ENCODE measurements at regions not wholly inside any gene's neighbourhood (a gene's known extent, or its start where the extent isn't known, plus 50 kb on each side); places are given as distances from the start of the nearest gene placed in this dataset.

- TF ChIP-seq ZBTB1 (tag by site-specific recombination; IDR thresholded peaks at IDR 0.05) (no peak), GLIS1 (tag by site-specific recombination; IDR thresholded peaks at IDR 0.05) (peak; percentile 78)
- Histone ChIP-seq H3K36me3 (ENCODE audit: control insufficient read depth in 2 of 2, insufficient read depth in 1 of 2, low read length in 2 of 2) (no peaks in the 10 kb centered on the region), H3K27ac (ENCODE audit: extremely low read depth, low read depth, low read length) (no peak overlapping the region), H3K4me3 (ENCODE audit: low read depth, low read length) (no peak overlapping the region), H3K9me3 (ENCODE audit: control insufficient read depth, insufficient read depth, low read depth, low read length) (no peaks in the 10 kb centered on the region), H3K4me1 (ENCODE audit: control insufficient read depth, insufficient read depth, low read length) (no peaks in the 10 kb centered on the region)
- POLR2A ChIA-PET, result interaction anchor here (0.6 to 1.3 kb wide), 2 partner anchors 385 to 392 kb away, joined by 3 to 5 read pairs; no protein-coding TSS in a partner anchor
- CTCF ChIA-PET, result interaction anchor here (0.6 to 4.3 kb wide), 7 partner anchors 12 to 397 kb away, joined by 3 to 50 read pairs (median 12); no protein-coding TSS in a partner anchor
These were observed 53.0 kb upstream of the GLI2 start for GRCh38 chr2:120682654-120683053.

DNA sequence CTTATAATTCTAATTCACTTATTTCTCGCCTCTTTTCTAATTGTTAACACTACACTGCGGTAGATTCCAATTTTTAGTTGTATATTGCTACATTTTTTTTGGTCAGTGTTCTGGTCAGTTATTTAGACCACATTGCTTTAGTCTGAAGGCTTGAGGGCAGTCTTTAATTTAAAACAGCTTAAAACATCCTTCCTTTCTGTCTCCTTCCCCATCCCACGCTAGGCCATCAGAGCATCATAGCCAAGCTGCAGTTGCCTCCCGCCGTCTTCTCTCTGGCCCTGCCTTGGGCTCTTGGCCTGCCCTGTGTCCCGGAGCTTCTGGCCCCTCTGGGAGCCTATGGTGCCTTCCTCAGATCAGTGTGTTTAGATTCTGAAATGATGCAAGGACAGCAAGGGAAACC lies 52.6 kb upstream of the GLI2 start:
- no peak overlapping the region for H3K4me3 ChIP-seq (ENCODE audit: low read depth, low read length)
- no peaks in the 10 kb centered on the region for H3K4me1 ChIP-seq (ENCODE audit: control insufficient read depth, insufficient read depth, low read length)
- H3K9me3 ChIP-seq (ENCODE audit: control insufficient read depth, insufficient read depth, low read depth, low read length), result no peaks in the 10 kb centered on the region
- ChIA-PET CTCF (interaction anchor here (0.6 to 4.3 kb wide), 6 partner anchors 12 to 508 kb away, joined by 3 to 50 read pairs (median 10); no protein-coding TSS in a partner anchor), POLR2A (interaction anchor here (1.3 kb wide), 1 partner anchor 392 kb away, joined by 5 read pairs; no protein-coding TSS in a partner anchor)
- no peaks in the 10 kb centered on the region for H3K36me3 ChIP-seq (ENCODE audit: control insufficient read depth in 2 of 2, insufficient read depth in 1 of 2, low read length in 2 of 2)
- TF ChIP-seq ZNF341 (tag by site-specific recombination; IDR thresholded peaks at IDR 0.05; ENCODE audit: low read depth) (no peak), KLF9 (tag by site-specific recombination; IDR thresholded peaks at IDR 0.05; ENCODE audit: low read depth) (no peak), ZNF114 (tag by site-specific recombination; IDR thresholded peaks at IDR 0.05) (no peak), ZNF623 (tag by site-specific recombination; IDR thresholded peaks at IDR 0.05) (no peak), ZSCAN4 (tag by site-specific recombination; IDR thresholded peaks at IDR 0.05) (no peak), ZBTB8A (tag by site-specific recombination; IDR thresholded peaks at IDR 0.05) (no peak), MYNN (tag by site-specific recombination; IDR thresholded peaks at IDR 0.05; ENCODE audit: borderline replicate concordance) (no peak), ZNF629 (tag by site-specific recombination; IDR thresholded peaks at IDR 0.05) (no peak), ZNF600 (tag by site-specific recombination; IDR thresholded peaks at IDR 0.05) (no peak), ZFP37 (tag by site-specific recombination; IDR thresholded peaks at IDR 0.05) (no peak), ZNF510 (tag by site-specific recombination; IDR thresholded peaks at IDR 0.05; ENCODE audit: insufficient replicate concordance) (no peak), ZNF350 (tag by site-specific recombination; IDR thresholded peaks at IDR 0.05) (no peak), SP2 (tag by site-specific recombination; IDR thresholded peaks at IDR 0.05) (no peak), ZNF558 (tag by site-specific recombination; IDR thresholded peaks at IDR 0.05) (no peak), ZNF174 (tag by site-specific recombination; IDR thresholded peaks at IDR 0.05) (no peak)
- TF ChIP-seq, protein P1, sequence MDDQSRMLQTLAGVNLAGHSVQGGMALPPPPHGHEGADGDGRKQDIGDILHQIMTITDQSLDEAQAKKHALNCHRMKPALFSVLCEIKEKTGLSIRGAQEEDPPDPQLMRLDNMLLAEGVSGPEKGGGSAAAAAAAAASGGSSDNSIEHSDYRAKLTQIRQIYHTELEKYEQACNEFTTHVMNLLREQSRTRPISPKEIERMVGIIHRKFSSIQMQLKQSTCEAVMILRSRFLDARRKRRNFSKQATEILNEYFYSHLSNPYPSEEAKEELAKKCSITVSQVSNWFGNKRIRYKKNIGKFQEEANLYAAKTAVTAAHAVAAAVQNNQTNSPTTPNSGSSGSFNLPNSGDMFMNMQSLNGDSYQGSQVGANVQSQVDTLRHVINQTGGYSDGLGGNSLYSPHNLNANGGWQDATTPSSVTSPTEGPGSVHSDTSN (CRISPR knock-in tag; IDR thresholded peaks at IDR 0.05), result no peak
- TF ChIP-seq, protein P2, sequence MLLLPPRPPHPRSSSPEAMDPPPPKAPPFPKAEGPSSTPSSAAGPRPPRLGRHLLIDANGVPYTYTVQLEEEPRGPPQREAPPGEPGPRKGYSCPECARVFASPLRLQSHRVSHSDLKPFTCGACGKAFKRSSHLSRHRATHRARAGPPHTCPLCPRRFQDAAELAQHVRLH (tag by site-specific recombination; IDR thresholded peaks at IDR 0.05), result no peak
- TF ChIP-seq, protein P3, sequence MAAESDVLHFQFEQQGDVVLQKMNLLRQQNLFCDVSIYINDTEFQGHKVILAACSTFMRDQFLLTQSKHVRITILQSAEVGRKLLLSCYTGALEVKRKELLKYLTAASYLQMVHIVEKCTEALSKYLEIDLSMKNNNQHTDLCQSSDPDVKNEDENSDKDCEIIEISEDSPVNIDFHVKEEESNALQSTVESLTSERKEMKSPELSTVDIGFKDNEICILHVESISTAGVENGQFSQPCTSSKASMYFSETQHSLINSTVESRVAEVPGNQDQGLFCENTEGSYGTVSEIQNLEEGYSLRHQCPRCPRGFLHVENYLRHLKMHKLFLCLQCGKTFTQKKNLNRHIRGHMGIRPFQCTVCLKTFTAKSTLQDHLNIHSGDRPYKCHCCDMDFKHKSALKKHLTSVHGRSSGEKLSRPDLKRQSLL (tag by site-specific recombination; IDR thresholded peaks at IDR 0.05), result no peak
- H3K27ac ChIP-seq (ENCODE audit: extremely low read depth, low read depth, low read length), result no peak overlapping the region
